ENCODE measurements at regions not wholly inside any gene's neighbourhood (a gene's known extent, or its start where the extent isn't known, plus 50 kb on each side); places are given as distances from the start of the nearest gene placed in this dataset.

- no peaks in the 10 kb centered on the region for H3K4me1 ChIP-seq
- H3K9me3 ChIP-seq, result no peaks in the 10 kb centered on the region
- no peaks in the 10 kb centered on the region for H3K27me3 ChIP-seq
- H3K27ac ChIP-seq, result no peak overlapping the region
- no peaks in the 10 kb centered on the region for H3K36me3 ChIP-seq
- no peak for DNase-seq (ENCODE audit: extremely low spot score in 2 of 2)
- no peak overlapping the region for H3K4me3 ChIP-seq
- TF ChIP-seq POLR2A (IDR thresholded peaks at IDR 0.05) (no peak), CTCF (IDR thresholded peaks at IDR 0.05) (no peak), POLR2AphosphoS5 (IDR thresholded peaks at IDR 0.05; ENCODE audit: insufficient read depth in 1 of 2, low read depth in 1 of 2) (no peak)
- intact Hi-C loops (cut with DNase I), result no loop called here
Measured at GRCh38 chr7:16025696-16026095, 339.2 kb upstream of the MEOX2 start.

GRCh38 chr7:16023503-16023902 lies 337.0 kb upstream of the MEOX2 start:
- H3K36me3 ChIP-seq, result no peaks in the 10 kb centered on the region
- no peaks in the 10 kb centered on the region for H3K4me1 ChIP-seq
- intact Hi-C loops (cut with DNase I), result no loop called here
- no peak overlapping the region for H3K27ac ChIP-seq
- H3K4me3 ChIP-seq, result no peak overlapping the region
- no peak for DNase-seq (ENCODE audit: extremely low spot score in 2 of 2)
- no peaks in the 10 kb centered on the region for H3K9me3 ChIP-seq
- H3K27me3 ChIP-seq, result no peaks in the 10 kb centered on the region
- TF ChIP-seq CTCF (IDR thresholded peaks at IDR 0.05) (no peak), POLR2AphosphoS5 (IDR thresholded peaks at IDR 0.05; ENCODE audit: insufficient read depth in 1 of 2, low read depth in 1 of 2) (no peak), POLR2A (IDR thresholded peaks at IDR 0.05) (no peak)

- Histone ChIP-seq H3K27ac (no peak overlapping the region), H3K9me3 (no peaks in the 10 kb centered on the region), H3K36me3 (no peaks in the 10 kb centered on the region), H3K4me1 (no peaks in the 10 kb centered on the region), H3K27me3 (no peaks in the 10 kb centered on the region), H3K4me3 (no peak overlapping the region)
- no peak for TF ChIP-seq CTCF (IDR thresholded peaks at IDR 0.05)
- DNase-seq (ENCODE audit: extremely low spot score in 2 of 2), result no peak
- intact Hi-C loops (cut with DNase I), result no loop called here
Measured at GRCh38 chr7:16023046-16023445, 336.6 kb upstream of the MEOX2 start.

- intact Hi-C loops (cut with DNase I), result no loop called here
- Histone ChIP-seq H3K9me3 (no peaks in the 10 kb centered on the region), H3K27me3 (no peaks in the 10 kb centered on the region), H3K36me3 (no peaks in the 10 kb centered on the region), H3K4me3 (no peak overlapping the region), H3K27ac (no peak overlapping the region), H3K4me1 (no peaks in the 10 kb centered on the region)
- no peak for TF ChIP-seq CTCF (IDR thresholded peaks at IDR 0.05)
- TF ChIP-seq POLR2AphosphoS5 (IDR thresholded peaks at IDR 0.05; ENCODE audit: insufficient read depth in 1 of 2, low read depth in 1 of 2), result no peak
- no peak for TF ChIP-seq POLR2A (IDR thresholded peaks at IDR 0.05)
- DNase-seq (ENCODE audit: extremely low spot score in 2 of 2), result no peak
Measured at GRCh38 chr7:16021851-16022250, 335.4 kb upstream of the MEOX2 start.

GRCh38 chr7:16015981-16016380 lies 329.5 kb upstream of the MEOX2 start:
- no peak overlapping the region for H3K4me3 ChIP-seq
- H3K4me1 ChIP-seq, result no peaks in the 10 kb centered on the region
- intact Hi-C loops (cut with DNase I), result no loop called here
- DNase-seq (ENCODE audit: extremely low spot score in 2 of 2), result no peak
- no peak overlapping the region for H3K27ac ChIP-seq
- H3K36me3 ChIP-seq, result no peaks in the 10 kb centered on the region
- H3K9me3 ChIP-seq, result no peaks in the 10 kb centered on the region
- no peaks in the 10 kb centered on the region for H3K27me3 ChIP-seq
- TF ChIP-seq POLR2A (IDR thresholded peaks at IDR 0.05) (no peak), POLR2AphosphoS5 (IDR thresholded peaks at IDR 0.05; ENCODE audit: insufficient read depth in 1 of 2, low read depth in 1 of 2) (no peak), CTCF (IDR thresholded peaks at IDR 0.05) (no peak)

Measured in vagina (tissue), 2 donors.